Neuron (in vitro differentiated cells): ENCODE measurements at regions not wholly inside any gene's neighbourhood (a gene's known extent, or its start where the extent isn't known, plus 50 kb on each side); places are given as distances from the start of the nearest gene placed in this dataset.
"Not testable (repeated sequence)": the region's sequence is repeated elsewhere in the genome, so short reads cannot be mapped to it uniquely, and the experiment has no call there.

Source experiments
- H2AFZ ChIP-seq: one replicate; pipeline ENCODE4 v1.6.1; 2013; ENCODE audit warnings: low read depth, mild to moderate bottlenecking, inconsistent platforms, low read length, moderate library complexity
- H3K27me3 ChIP-seq: one replicate; pipeline ENCODE4 v1.6.1; 2013; ENCODE audit warnings: low read length; ENCODE audit not compliant: insufficient read depth
- H3K36me3 ChIP-seq: one replicate; pipeline ENCODE4 v1.6.1; 2013; ENCODE audit warnings: low read length; ENCODE audit not compliant: insufficient read depth
- H3K4me1 ChIP-seq: one replicate; pipeline ENCODE4 v1.6.1; 2013; ENCODE audit warnings: low read length; ENCODE audit not compliant: insufficient read depth
- H3K4me3 ChIP-seq: 2 replicates; pipeline ENCODE4 v1.5.1; 2013; ENCODE audit warnings: mild to moderate bottlenecking, low read length, moderate library complexity
- H3K9me3 ChIP-seq: one replicate; pipeline ENCODE4 v1.6.1; 2013; ENCODE audit warnings: low read length

- H3K27me3 ChIP-seq = no peaks in the 10 kb centered on the region
- no peaks in the 10 kb centered on the region for H3K9me3 ChIP-seq
- no peaks in the 10 kb centered on the region for H3K4me1 ChIP-seq
- H3K4me3 ChIP-seq = no peak overlapping the region
- no peaks in the 10 kb centered on the region for H3K36me3 ChIP-seq
- H2AFZ ChIP-seq = no peak overlapping the region
Observed at GRCh38 chr16:61002479-61003204, 1033.6 kb downstream of the CDH8 start.

- Histone ChIP-seq H3K36me3 (no peaks in the 10 kb centered on the region), H3K9me3 (no peaks in the 10 kb centered on the region), H2AFZ (no peak overlapping the region), H3K27me3 (no peaks in the 10 kb centered on the region), H3K4me3 (no peak overlapping the region), H3K4me1 (no peaks in the 10 kb centered on the region)
Observed at GRCh38 chr16:60991886-60992285, 1044.4 kb downstream of the CDH8 start.

GRCh38 chr16:60989592-60989991 lies 1046.6 kb downstream of the CDH8 start:
- H3K27me3 ChIP-seq = no peaks in the 10 kb centered on the region
- no peak overlapping the region for H3K4me3 ChIP-seq
- no peaks in the 10 kb centered on the region for H3K36me3 ChIP-seq
- no peaks in the 10 kb centered on the region for H3K9me3 ChIP-seq
- no peaks in the 10 kb centered on the region for H3K4me1 ChIP-seq
- H2AFZ ChIP-seq = no peak overlapping the region

GRCh38 chr16:60979119-60979518 lies 1057.1 kb downstream of the CDH8 start:
- Histone ChIP-seq H3K9me3 (no peaks in the 10 kb centered on the region), H3K4me3 (no peak overlapping the region), H3K36me3 (no peaks in the 10 kb centered on the region), H3K4me1 (no peaks in the 10 kb centered on the region), H3K27me3 (no peaks in the 10 kb centered on the region), H2AFZ (no peak overlapping the region)

GRCh38 chr16:60949800-60950199 lies 1086.4 kb downstream of the CDH8 start:
- Histone ChIP-seq H3K4me3 (no peak overlapping the region), H3K27me3 (no peaks in the 10 kb centered on the region), H3K4me1 (peaks cover 10% of the 10 kb centered on the region), H3K36me3 (no peaks in the 10 kb centered on the region), H2AFZ (no peak overlapping the region), H3K9me3 (no peaks in the 10 kb centered on the region)

- Histone ChIP-seq H3K27me3 (no peaks in the 10 kb centered on the region), H2AFZ (no peak overlapping the region), H3K4me1 (peaks cover 10% of the 10 kb centered on the region), H3K36me3 (no peaks in the 10 kb centered on the region), H3K4me3 (no peak overlapping the region), H3K9me3 (no peaks in the 10 kb centered on the region)
Observed at GRCh38 chr16:60945225-60945624, 1091.0 kb downstream of the CDH8 start.

- H3K9me3 ChIP-seq, H3K36me3 ChIP-seq, H3K4me3 ChIP-seq, H3K27me3 ChIP-seq, H2AFZ ChIP-seq, H3K4me1 ChIP-seq: not testable (repeated sequence)
Observed at GRCh38 chr16:60936189-60936588, 1100.0 kb downstream of the CDH8 start.

- Histone ChIP-seq H3K4me1 (peaks cover 23% of the 10 kb centered on the region), H3K27me3 (no peaks in the 10 kb centered on the region)
Observed at GRCh38 chr16:60932600-60932999, 1103.6 kb downstream of the CDH8 start.

GRCh38 chr16:60930291-60930690 lies 1105.9 kb downstream of the CDH8 start:
- Histone ChIP-seq H3K4me1 (peaks cover 23% of the 10 kb centered on the region), H3K27me3 (no peaks in the 10 kb centered on the region), H3K9me3 (no peaks in the 10 kb centered on the region), H3K36me3 (no peaks in the 10 kb centered on the region), H3K4me3 (no peak overlapping the region), H2AFZ (no peak overlapping the region)

More at GRCh38 chr16:60932600-60932999, 1103.6 kb downstream of the CDH8 start:
- H3K9me3 ChIP-seq = no peaks in the 10 kb centered on the region
- no peak overlapping the region for H2AFZ ChIP-seq
- H3K4me3 ChIP-seq = no peak overlapping the region
- no peaks in the 10 kb centered on the region for H3K36me3 ChIP-seq

GRCh38 chr16:60922920-60923319 lies 1113.3 kb downstream of the CDH8 start:
- H3K4me1 ChIP-seq = no peaks in the 10 kb centered on the region
- no peak overlapping the region for H2AFZ ChIP-seq
- H3K9me3 ChIP-seq = no peaks in the 10 kb centered on the region
- H3K27me3 ChIP-seq = no peaks in the 10 kb centered on the region
- H3K36me3 ChIP-seq = no peaks in the 10 kb centered on the region
- H3K4me3 ChIP-seq = no peak overlapping the region

- no peaks in the 10 kb centered on the region for H3K9me3 ChIP-seq
- no peaks in the 10 kb centered on the region for H3K4me1 ChIP-seq
- no peaks in the 10 kb centered on the region for H3K27me3 ChIP-seq
- H2AFZ ChIP-seq = no peak overlapping the region
- no peak overlapping the region for H3K4me3 ChIP-seq
- H3K36me3 ChIP-seq = no peaks in the 10 kb centered on the region
Observed at GRCh38 chr16:60914334-60914733, 1121.9 kb downstream of the CDH8 start.

GRCh38 chr16:60907645-60908044 lies 1128.6 kb downstream of the CDH8 start:
- Histone ChIP-seq H3K4me1 (peaks cover 2% of the 10 kb centered on the region), H3K9me3 (no peaks in the 10 kb centered on the region), H2AFZ (no peak overlapping the region), H3K27me3 (no peaks in the 10 kb centered on the region), H3K4me3 (no peak overlapping the region), H3K36me3 (no peaks in the 10 kb centered on the region)

- Histone ChIP-seq H3K4me3 (no peak overlapping the region), H3K36me3 (no peaks in the 10 kb centered on the region), H3K27me3 (no peaks in the 10 kb centered on the region), H2AFZ (no peak overlapping the region), H3K9me3 (no peaks in the 10 kb centered on the region), H3K4me1 (peaks cover 2% of the 10 kb centered on the region)
Observed at GRCh38 chr16:60905811-60906210, 1130.4 kb downstream of the CDH8 start.

- no peak overlapping the region for H3K4me3 ChIP-seq
- H3K36me3 ChIP-seq = no peaks in the 10 kb centered on the region
- H2AFZ ChIP-seq = no peak overlapping the region
- no peaks in the 10 kb centered on the region for H3K9me3 ChIP-seq
- peaks cover 2% of the 10 kb centered on the region for H3K4me1 ChIP-seq
- no peaks in the 10 kb centered on the region for H3K27me3 ChIP-seq
Observed at GRCh38 chr16:60902114-60902513, 1134.1 kb downstream of the CDH8 start.
